ENCODE measurements at regions not wholly inside any gene's neighbourhood (a gene's known extent, or its start where the extent isn't known, plus 50 kb on each side); places are given as distances from the start of the nearest gene placed in this dataset.

DNA sequence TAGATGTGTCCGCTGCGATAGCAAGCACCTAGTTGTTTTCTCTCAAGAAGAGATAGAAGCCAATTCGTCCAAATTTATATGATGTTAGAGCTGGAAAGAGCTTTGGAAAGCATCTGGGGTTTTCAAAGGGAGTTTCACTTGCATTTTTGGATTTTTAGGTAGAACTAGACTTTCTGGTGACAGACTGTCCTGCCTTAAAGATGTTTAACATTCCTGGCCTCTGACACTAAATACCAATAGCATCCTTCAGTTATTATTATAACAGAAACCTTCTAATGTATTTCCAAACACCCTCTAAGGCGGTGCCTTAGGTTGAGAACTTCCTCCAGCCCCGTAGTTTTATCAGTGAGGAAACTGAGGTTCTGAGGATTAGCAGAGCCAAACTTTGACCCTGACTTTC lies 305.3 kb downstream of the SATB1 start:
- H3K9me3 Mint-ChIP-seq: peaks cover 10% of the 10 kb centered on the region
- Histone ChIP-seq H3K4me1 (ENCODE audit: control insufficient read depth, insufficient read depth, low read length) (no peaks in the 10 kb centered on the region), H3K36me3 (ENCODE audit: control insufficient read depth, insufficient read depth, low read length) (no peaks in the 10 kb centered on the region), H3K9me3 (ENCODE audit: control insufficient read depth, low read length) (peaks cover 16% of the 10 kb centered on the region), H3K4me3 (ENCODE audit: low read length) (no peak overlapping the region), H3K27me3 (ENCODE audit: control insufficient read depth, insufficient read depth, low read length, poor library complexity, severe bottlenecking) (no peaks in the 10 kb centered on the region), H3K27ac (ENCODE audit: low read depth, low read length) (no peak overlapping the region), H3K9ac (ENCODE audit: extremely low read depth, low read length, poor library complexity, severe bottlenecking) (no peak overlapping the region)
- no peak overlapping the region for H3K4me3 Mint-ChIP-seq
- TF ChIP-seq, protein P1, sequence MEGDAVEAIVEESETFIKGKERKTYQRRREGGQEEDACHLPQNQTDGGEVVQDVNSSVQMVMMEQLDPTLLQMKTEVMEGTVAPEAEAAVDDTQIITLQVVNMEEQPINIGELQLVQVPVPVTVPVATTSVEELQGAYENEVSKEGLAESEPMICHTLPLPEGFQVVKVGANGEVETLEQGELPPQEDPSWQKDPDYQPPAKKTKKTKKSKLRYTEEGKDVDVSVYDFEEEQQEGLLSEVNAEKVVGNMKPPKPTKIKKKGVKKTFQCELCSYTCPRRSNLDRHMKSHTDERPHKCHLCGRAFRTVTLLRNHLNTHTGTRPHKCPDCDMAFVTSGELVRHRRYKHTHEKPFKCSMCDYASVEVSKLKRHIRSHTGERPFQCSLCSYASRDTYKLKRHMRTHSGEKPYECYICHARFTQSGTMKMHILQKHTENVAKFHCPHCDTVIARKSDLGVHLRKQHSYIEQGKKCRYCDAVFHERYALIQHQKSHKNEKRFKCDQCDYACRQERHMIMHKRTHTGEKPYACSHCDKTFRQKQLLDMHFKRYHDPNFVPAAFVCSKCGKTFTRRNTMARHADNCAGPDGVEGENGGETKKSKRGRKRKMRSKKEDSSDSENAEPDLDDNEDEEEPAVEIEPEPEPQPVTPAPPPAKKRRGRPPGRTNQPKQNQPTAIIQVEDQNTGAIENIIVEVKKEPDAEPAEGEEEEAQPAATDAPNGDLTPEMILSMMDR (conservative IDR thresholded peaks at IDR 0.05): no peak
- H3K36me3 Mint-ChIP-seq (ENCODE audit: low read depth): peaks cover 56% of the 10 kb centered on the region
- H3K27ac Mint-ChIP-seq: no peak overlapping the region
- H3K4me1 Mint-ChIP-seq: no peaks in the 10 kb centered on the region
- DNase-seq: no peak
- 96 to 100% methylated on average over 4 to 5 of the region's 5 CpGs for WGBS, 2 experiments (ENCODE audit: insufficient coverage in 1 of 2, insufficient read length in 1 of 2)
- H3K27me3 Mint-ChIP-seq (ENCODE audit: insufficient read depth): no peaks in the 10 kb centered on the region

DNA sequence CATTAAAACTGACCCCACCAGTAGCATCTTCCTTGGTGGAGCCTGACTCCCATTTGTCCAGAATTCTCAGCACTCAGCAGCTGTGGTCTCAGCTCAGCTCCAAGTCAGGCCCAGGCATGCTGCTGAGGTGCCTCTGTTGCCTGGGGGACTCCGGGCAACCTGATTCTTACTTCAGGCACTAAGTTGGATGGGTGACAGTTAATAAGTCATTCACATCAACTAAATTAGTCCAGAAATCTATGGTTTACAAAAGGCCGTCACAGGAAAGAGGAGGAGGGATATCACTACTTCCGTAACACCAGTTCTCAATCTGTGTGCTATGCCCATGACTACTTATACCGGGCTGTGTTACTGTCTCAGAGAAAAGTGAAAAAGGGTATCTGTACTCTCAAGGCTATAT lies 310.2 kb downstream of the SATB1 start:
- Histone ChIP-seq H3K9me3 (ENCODE audit: control insufficient read depth, low read length) (no peaks in the 10 kb centered on the region), H3K36me3 (ENCODE audit: control insufficient read depth, insufficient read depth, low read length) (no peaks in the 10 kb centered on the region), H3K4me1 (ENCODE audit: control insufficient read depth, insufficient read depth, low read length) (peaks cover 3% of the 10 kb centered on the region), H3K27ac (ENCODE audit: low read depth, low read length) (no peak overlapping the region), H3K9ac (ENCODE audit: extremely low read depth, low read length, poor library complexity, severe bottlenecking) (no peak overlapping the region), H3K27me3 (ENCODE audit: control insufficient read depth, insufficient read depth, low read length, poor library complexity, severe bottlenecking) (no peaks in the 10 kb centered on the region), H3K4me3 (ENCODE audit: low read length) (no peak overlapping the region)
- H3K36me3 Mint-ChIP-seq (ENCODE audit: low read depth): peaks cover 18% of the 10 kb centered on the region
- H3K27ac Mint-ChIP-seq: no peak overlapping the region
- H3K4me1 Mint-ChIP-seq: peaks cover 17% of the 10 kb centered on the region
- DNase-seq: no peak
- H3K9me3 Mint-ChIP-seq: peaks cover 7% of the 10 kb centered on the region
- no peak overlapping the region for H3K4me3 Mint-ChIP-seq
- TF ChIP-seq, protein P1 (conservative IDR thresholded peaks at IDR 0.05): no peak
- WGBS, 2 experiments (ENCODE audit: insufficient coverage in 1 of 2, insufficient read length in 1 of 2): 90 to 100% methylated on average over 1 to 4 of the region's 4 CpGs
- no peaks in the 10 kb centered on the region for H3K27me3 Mint-ChIP-seq (ENCODE audit: insufficient read depth)

DNA sequence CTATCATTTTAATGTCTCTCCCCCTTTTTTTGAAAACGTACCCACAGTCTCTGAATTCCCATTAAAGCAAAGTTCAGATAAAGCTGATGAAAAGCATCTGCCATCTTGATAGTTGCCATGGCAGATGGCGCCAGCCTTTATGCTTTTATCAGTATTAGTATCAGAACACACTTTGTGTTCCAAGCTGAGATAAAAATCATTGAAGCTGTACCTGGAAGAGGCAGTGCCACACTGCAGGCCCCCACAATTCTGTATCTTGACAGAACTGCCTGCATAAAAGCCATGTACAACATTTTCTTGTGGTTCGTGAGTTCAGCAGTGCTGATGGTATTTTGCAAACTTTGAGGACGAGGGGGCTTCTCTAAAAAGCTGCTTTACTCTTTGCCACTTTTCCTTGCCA lies 311.7 kb downstream of the SATB1 start:
- peaks cover 18% of the 10 kb centered on the region for H3K36me3 Mint-ChIP-seq (ENCODE audit: low read depth)
- no peak for DNase-seq
- no peak overlapping the region for H3K9ac ChIP-seq (ENCODE audit: extremely low read depth, low read length, poor library complexity, severe bottlenecking)
- no peaks in the 10 kb centered on the region for H3K27me3 ChIP-seq (ENCODE audit: control insufficient read depth, insufficient read depth, low read length, poor library complexity, severe bottlenecking)
- no peaks in the 10 kb centered on the region for H3K9me3 ChIP-seq (ENCODE audit: control insufficient read depth, low read length)
- H3K36me3 ChIP-seq (ENCODE audit: control insufficient read depth, insufficient read depth, low read length): no peaks in the 10 kb centered on the region
- H3K4me1 ChIP-seq (ENCODE audit: control insufficient read depth, insufficient read depth, low read length): peaks cover 3% of the 10 kb centered on the region
- H3K9me3 Mint-ChIP-seq: peaks cover 11% of the 10 kb centered on the region
- no peak overlapping the region for H3K4me3 Mint-ChIP-seq
- H3K27ac Mint-ChIP-seq: no peak overlapping the region
- H3K27me3 Mint-ChIP-seq (ENCODE audit: insufficient read depth): no peaks in the 10 kb centered on the region
- no peak overlapping the region for H3K4me3 ChIP-seq (ENCODE audit: low read length)
- WGBS, 2 experiments (ENCODE audit: insufficient coverage in 1 of 2, insufficient read length in 1 of 2): 89 to 96% methylated on average over 4 of the region's 4 CpGs
- TF ChIP-seq, protein P1 (conservative IDR thresholded peaks at IDR 0.05): no peak
- no peak overlapping the region for H3K27ac ChIP-seq (ENCODE audit: low read depth, low read length)
- H3K4me1 Mint-ChIP-seq: peaks cover 21% of the 10 kb centered on the region

Data from endodermal cell (in vitro differentiated cells).